ENCODE measurements at regions not wholly inside any gene's neighbourhood (a gene's known extent, or its start where the extent isn't known, plus 50 kb on each side); places are given as distances from the start of the nearest gene placed in this dataset.

GRCh38 chr7:41755096-41755495, 52.2 kb upstream of the INHBA start:
- Histone ChIP-seq H3K79me2 (ENCODE audit: control insufficient read depth, insufficient read depth, low read length, unreplicated experiment) (no peaks in the 10 kb centered on the region), H3K27me3 (ENCODE audit: insufficient read depth, low read length) (no peaks in the 10 kb centered on the region), H3K4me1 (ENCODE audit: control insufficient read depth, insufficient read depth, low read length, unreplicated experiment) (no peaks in the 10 kb centered on the region), H3K36me3 (ENCODE audit: insufficient read depth, low read length) (no peaks in the 10 kb centered on the region), H3K27ac (ENCODE audit: low read depth, low read length) (no peak overlapping the region), H2AFZ (ENCODE audit: low read length, unreplicated experiment) (no peak overlapping the region), H3K4me3 (ENCODE audit: low read depth, low read length) (no peak overlapping the region)

- no peak overlapping the region for H2AFZ ChIP-seq (ENCODE audit: low read length, unreplicated experiment)
- H3K4me1 ChIP-seq (ENCODE audit: control insufficient read depth, insufficient read depth, low read length, unreplicated experiment) = no peaks in the 10 kb centered on the region
- H3K27me3 ChIP-seq (ENCODE audit: insufficient read depth, low read length) = no peaks in the 10 kb centered on the region
- H3K36me3 ChIP-seq (ENCODE audit: insufficient read depth, low read length) = no peaks in the 10 kb centered on the region
- H3K79me2 ChIP-seq (ENCODE audit: control insufficient read depth, insufficient read depth, low read length, unreplicated experiment) = no peaks in the 10 kb centered on the region
- H3K4me3 ChIP-seq (ENCODE audit: low read depth, low read length) = no peak overlapping the region
- no peak overlapping the region for H3K27ac ChIP-seq (ENCODE audit: low read depth, low read length)
These were observed 51.2 kb upstream of the INHBA start for GRCh38 chr7:41754046-41754445.
